Right lobe of liver (tissue), 6 donors: ENCODE measurements at regions not wholly inside any gene's neighbourhood (a gene's known extent, or its start where the extent isn't known, plus 50 kb on each side); places are given as distances from the start of the nearest gene placed in this dataset.

Experiments
- ATAC-seq, 4 donors: fragments of 200-7000 bp; cut with Tn5 transposase; one replicate each; pipeline ENCODE4 v1.9.1; 2020; ENCODE audit warnings: mild to moderate bottlenecking in 4 of 4, moderate library complexity in 4 of 4
- DNase-seq, 3 donors: peaks; one replicate each; pipeline ENCODE4 v3.0.0-alpha.2; 2020
- H3K27ac ChIP-seq, 3 donors: fragments of 200-600 bp; one replicate each; pipeline ENCODE4 v1.8.0; 2022
- H3K27me3 ChIP-seq, 2 donors: fragments of 200-600 bp; one replicate each; pipeline ENCODE4 v1.8.0; 2022
- H3K36me3 ChIP-seq, 4 donors: fragments of 200-600 bp; sonication (generic) in 1 of 4; one replicate each; pipeline versions ENCODE4 v1.5.1 to v1.8.0; 2017 to 2022; ENCODE audit warnings: control low read depth in 1 of 4
- H3K4me1 ChIP-seq, 4 donors: fragments of 200-600 bp; sonication (generic) in 1 of 4; one replicate each; pipeline versions ENCODE4 v1.5.1 to v1.8.0; 2017 to 2022; ENCODE audit warnings: control low read depth in 1 of 4
- H3K4me3 ChIP-seq, 3 donors: fragments of 200-600 bp; one replicate each; pipeline ENCODE4 v1.8.0; 2022
- H3K9me3 ChIP-seq, 4 donors: fragments of 200-600 bp; sonication (generic) in 1 of 4; one replicate each; pipeline versions ENCODE4 v1.5.1 to v1.8.0; 2017 to 2022; ENCODE audit warnings: control low read depth in 1 of 4
- POLR2A ChIP-seq: fragments of 450-650 bp; IDR thresholded peaks from one replicate; pipeline ENCODE4 v1.6.1; 2017; ENCODE audit warnings: antibody characterized with exemption, mild to moderate bottlenecking
- WGBS: methylation state at CpG from one replicate; pipeline ENCODE4 v1.1.6; 2018; ENCODE audit warnings: low coverage, low lambda C conversion rate; ENCODE audit not compliant: insufficient coverage; ENCODE audit errors: missing lambda C conversion rate; 5-methylcytosine and 5-hydroxymethylcytosine counted together
- intact Hi-C, 2 donors: fragments of 100-400 bp; cut with DNase I; formaldehyde crosslinking; loops; one replicate each; pipeline versions ENCODE4 v1.11.2 to v1.14.1; 2022
- TF ChIP-seq, protein P1 (sequence below), 4 donors: fragments of 200-600 bp in 3 of 4; fragments of 450-650 bp in 1 of 4; IDR thresholded peaks; one replicate each; pipeline versions ENCODE4 v1.5.1 to v1.8.0; 2016 to 2022; ENCODE audit warnings: antibody characterized with exemption in 4 of 4, mild to moderate bottlenecking in 2 of 4
- donor health status: DM: no; HTN: yes; CAD: no.
- donor health status: DM: no; HTN: no; CAD: no.
- donor health status: DM: no; HTN: no; CAD: no.
- donor health status: DM: no; HTN: yes; CAD: no.
- donor health status: DM: no; HTN: yes; CAD: no.

DNA sequence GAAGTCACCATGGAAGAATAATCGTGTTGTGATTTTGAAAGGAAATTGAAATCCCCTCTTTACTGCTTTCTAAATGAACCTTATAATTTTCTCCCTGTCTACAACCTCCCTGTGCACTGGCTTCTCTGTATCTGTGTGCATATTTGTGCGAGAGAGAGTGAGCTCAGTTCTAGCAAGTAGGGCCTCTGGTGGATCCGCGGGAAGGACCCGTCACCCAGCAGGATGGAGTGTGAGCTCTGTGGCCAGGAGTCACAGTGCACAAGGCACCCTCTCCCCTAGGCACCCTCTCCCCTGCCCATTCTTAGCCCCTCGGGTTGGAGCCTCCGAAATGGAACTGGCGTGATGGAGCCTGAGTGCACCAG, 109.0 kb downstream of the TRIM29 start:
- TF ChIP-seq, protein P1, sequence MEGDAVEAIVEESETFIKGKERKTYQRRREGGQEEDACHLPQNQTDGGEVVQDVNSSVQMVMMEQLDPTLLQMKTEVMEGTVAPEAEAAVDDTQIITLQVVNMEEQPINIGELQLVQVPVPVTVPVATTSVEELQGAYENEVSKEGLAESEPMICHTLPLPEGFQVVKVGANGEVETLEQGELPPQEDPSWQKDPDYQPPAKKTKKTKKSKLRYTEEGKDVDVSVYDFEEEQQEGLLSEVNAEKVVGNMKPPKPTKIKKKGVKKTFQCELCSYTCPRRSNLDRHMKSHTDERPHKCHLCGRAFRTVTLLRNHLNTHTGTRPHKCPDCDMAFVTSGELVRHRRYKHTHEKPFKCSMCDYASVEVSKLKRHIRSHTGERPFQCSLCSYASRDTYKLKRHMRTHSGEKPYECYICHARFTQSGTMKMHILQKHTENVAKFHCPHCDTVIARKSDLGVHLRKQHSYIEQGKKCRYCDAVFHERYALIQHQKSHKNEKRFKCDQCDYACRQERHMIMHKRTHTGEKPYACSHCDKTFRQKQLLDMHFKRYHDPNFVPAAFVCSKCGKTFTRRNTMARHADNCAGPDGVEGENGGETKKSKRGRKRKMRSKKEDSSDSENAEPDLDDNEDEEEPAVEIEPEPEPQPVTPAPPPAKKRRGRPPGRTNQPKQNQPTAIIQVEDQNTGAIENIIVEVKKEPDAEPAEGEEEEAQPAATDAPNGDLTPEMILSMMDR (IDR thresholded peaks at IDR 0.05): no peak
- TF ChIP-seq POLR2A: no peak
- 80% methylated on average over 8 of the region's 8 CpGs for WGBS
- no peaks in the 10 kb centered on the region for H3K9me3 ChIP-seq
- no peak overlapping the region for H3K4me3 ChIP-seq
- H3K36me3 ChIP-seq: no peaks in the 10 kb centered on the region
- no peaks in the 10 kb centered on the region for H3K4me1 ChIP-seq
- H3K27ac ChIP-seq: no peak overlapping the region
- no peaks in the 10 kb centered on the region for H3K27me3 ChIP-seq
- intact Hi-C loops: no loop called here
- DNase-seq: no peak
- ATAC-seq: no peak

DNA sequence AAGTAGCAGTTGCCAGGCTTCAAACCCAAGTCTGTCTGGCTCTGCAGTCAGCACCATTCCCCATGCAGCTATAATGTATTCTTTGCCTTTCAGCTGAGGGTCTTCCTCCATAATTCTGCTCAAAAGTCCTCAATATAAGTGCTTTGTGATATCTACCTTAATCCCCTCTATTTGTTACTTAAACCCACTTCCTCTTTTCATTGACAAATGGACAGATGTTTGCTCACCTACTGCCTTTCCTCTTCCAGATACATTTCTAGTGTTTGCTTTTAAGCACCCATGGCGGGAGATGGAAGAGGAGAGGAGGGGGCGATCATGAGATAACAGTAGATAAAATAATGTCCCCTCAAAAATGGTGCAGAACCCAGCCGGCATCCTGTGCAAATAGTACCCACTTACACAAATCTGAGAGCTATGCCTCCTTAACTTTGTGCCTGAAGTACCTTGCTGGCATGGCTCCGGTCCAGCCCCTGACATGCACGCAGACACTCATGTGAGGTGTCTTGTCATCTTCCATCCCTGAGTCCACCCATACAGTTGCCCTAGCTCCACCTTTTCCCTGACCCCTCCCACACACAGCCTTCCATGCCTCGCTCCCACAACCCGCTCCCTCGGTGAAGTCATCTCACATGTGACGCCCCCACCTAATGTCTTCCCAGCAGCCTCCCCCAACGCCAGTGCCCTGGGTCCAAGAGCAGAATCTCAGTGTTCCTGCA, 109.6 kb downstream of the TRIM29 start:
- no peaks in the 10 kb centered on the region for H3K4me1 ChIP-seq
- H3K36me3 ChIP-seq: no peaks in the 10 kb centered on the region
- DNase-seq (no peak), ATAC-seq (no peak)
- TF ChIP-seq, protein P1 (IDR thresholded peaks at IDR 0.05): no peak
- TF ChIP-seq POLR2A: no peak
- no peak overlapping the region for H3K27ac ChIP-seq
- 73% methylated on average over 10 of the region's 10 CpGs for WGBS
- intact Hi-C loops: no loop called here
- H3K9me3 ChIP-seq: no peaks in the 10 kb centered on the region
- no peaks in the 10 kb centered on the region for H3K27me3 ChIP-seq
- no peak overlapping the region for H3K4me3 ChIP-seq

DNA sequence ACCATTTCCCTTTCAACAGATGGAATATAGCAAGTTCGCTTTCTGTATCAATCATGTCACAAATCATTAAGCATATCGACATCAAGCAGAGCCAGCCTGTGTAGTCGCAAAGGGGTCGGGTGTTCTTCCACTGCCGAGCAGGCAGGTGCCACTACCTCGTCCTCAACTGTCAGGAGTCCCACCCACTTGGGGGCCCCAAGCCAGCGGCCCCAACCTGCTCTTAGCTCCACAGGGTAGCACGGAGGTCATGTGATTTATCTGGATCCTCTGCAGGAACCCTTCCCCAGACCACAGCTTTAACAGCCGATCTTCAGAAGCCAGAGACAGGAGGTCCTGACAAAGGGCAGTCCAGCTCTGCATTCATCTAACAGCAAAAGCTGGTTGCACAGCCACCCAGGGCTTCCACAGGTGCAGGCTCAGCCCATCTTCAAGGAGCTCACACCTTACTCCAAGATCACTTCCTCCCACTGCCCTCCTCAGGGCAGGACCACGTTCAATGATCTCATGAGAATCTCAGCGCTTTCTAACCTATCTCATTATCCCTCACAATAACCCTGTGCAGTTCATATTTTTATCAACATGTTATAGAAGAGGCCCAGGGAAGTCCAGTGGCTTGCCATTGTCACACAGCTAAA, 110.2 kb downstream of the TRIM29 start:
- no peaks in the 10 kb centered on the region for H3K27me3 ChIP-seq
- DNase-seq (no peak), ATAC-seq (no peak)
- H3K27ac ChIP-seq: no peak overlapping the region
- no peak for TF ChIP-seq POLR2A
- TF ChIP-seq, protein P1 (IDR thresholded peaks at IDR 0.05): no peak
- no peaks in the 10 kb centered on the region for H3K4me1 ChIP-seq
- intact Hi-C loops: no loop called here
- H3K9me3 ChIP-seq: no peaks in the 10 kb centered on the region
- no peaks in the 10 kb centered on the region for H3K36me3 ChIP-seq
- H3K4me3 ChIP-seq: no peak overlapping the region
- WGBS: 58% methylated on average over 8 of the region's 11 CpGs

GRCh38 chr11:120025606-120026335, 112.1 kb downstream of the TRIM29 start:
- Histone ChIP-seq H3K27ac (no peak overlapping the region), H3K36me3 (no peaks in the 10 kb centered on the region), H3K27me3 (no peaks in the 10 kb centered on the region), H3K4me3 (no peak overlapping the region), H3K9me3 (no peaks in the 10 kb centered on the region), H3K4me1 (no peaks in the 10 kb centered on the region)
- WGBS: 100% methylated on average over 3 of the region's 56 CpGs
- DNase-seq: no peak
- ATAC-seq: no peak
- TF ChIP-seq, protein P1 (IDR thresholded peaks at IDR 0.05): no peak
- TF ChIP-seq POLR2A: no peak
- intact Hi-C loops: no loop called here
